Sigmoid colon (tissue), 4 donors: ENCODE measurements at regions not wholly inside any gene's neighbourhood (a gene's known extent, or its start where the extent isn't known, plus 50 kb on each side); places are given as distances from the start of the nearest gene placed in this dataset.

Experiments used
- EP300 ChIP-seq, 4 donors: sonication (generic); formaldehyde crosslinking; IDR thresholded peaks; one replicate each; pipeline ENCODE4 v1.6.1; 2017; ENCODE audit warnings: antibody characterized with exemption in 4 of 4
- POLR2A ChIP-seq, 2 donors: fragments of 450-650 bp; IDR thresholded peaks; one replicate each; pipeline ENCODE4 v1.6.1; 2016; ENCODE audit warnings: antibody characterized with exemption in 2 of 2, mild to moderate bottlenecking in 2 of 2, moderate library complexity in 2 of 2
- POLR2AphosphoS5 ChIP-seq, 4 donors: sonication (generic); formaldehyde crosslinking; IDR thresholded peaks; one replicate each; pipeline ENCODE4 v1.6.1; 2017; ENCODE audit warnings: antibody characterized with exemption in 4 of 4
- TF ChIP-seq, protein P1 (sequence below), 4 experiments: fragments of 450-650 bp in 3 of 4; fragments of 200-600 bp in 1 of 4; IDR thresholded peaks; one replicate each; pipeline ENCODE4 v1.5.1; 2016 to 2019; ENCODE audit warnings: antibody characterized with exemption in 4 of 4, mild to moderate bottlenecking in 3 of 4, moderate library complexity in 2 of 4

DNA sequence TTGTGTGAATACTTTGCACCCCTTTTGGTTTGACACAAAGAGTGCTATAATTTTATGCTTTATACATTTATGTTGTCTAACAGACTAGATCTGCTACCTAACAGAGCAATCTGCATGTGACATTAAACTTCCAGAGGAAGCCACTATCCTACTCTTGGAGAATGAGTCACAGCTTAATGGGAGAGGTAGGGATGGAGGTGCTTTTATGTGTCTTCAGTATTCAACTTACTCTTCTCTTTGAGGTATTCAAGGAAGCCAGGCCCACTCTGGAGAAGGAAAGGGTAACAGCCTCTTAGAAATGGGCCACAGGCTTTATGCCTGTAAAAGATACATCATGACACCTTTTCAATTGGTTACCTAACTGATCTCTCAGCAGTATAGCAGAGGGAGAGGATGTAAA, 85.8 kb upstream of the NEUROD1 start:
- no peak for TF ChIP-seq POLR2A (IDR thresholded peaks at IDR 0.05)
- TF ChIP-seq, protein P1, sequence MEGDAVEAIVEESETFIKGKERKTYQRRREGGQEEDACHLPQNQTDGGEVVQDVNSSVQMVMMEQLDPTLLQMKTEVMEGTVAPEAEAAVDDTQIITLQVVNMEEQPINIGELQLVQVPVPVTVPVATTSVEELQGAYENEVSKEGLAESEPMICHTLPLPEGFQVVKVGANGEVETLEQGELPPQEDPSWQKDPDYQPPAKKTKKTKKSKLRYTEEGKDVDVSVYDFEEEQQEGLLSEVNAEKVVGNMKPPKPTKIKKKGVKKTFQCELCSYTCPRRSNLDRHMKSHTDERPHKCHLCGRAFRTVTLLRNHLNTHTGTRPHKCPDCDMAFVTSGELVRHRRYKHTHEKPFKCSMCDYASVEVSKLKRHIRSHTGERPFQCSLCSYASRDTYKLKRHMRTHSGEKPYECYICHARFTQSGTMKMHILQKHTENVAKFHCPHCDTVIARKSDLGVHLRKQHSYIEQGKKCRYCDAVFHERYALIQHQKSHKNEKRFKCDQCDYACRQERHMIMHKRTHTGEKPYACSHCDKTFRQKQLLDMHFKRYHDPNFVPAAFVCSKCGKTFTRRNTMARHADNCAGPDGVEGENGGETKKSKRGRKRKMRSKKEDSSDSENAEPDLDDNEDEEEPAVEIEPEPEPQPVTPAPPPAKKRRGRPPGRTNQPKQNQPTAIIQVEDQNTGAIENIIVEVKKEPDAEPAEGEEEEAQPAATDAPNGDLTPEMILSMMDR (IDR thresholded peaks at IDR 0.05) = no peak
- TF ChIP-seq POLR2AphosphoS5 (IDR thresholded peaks at IDR 0.05) = no peak
- no peak for TF ChIP-seq EP300 (IDR thresholded peaks at IDR 0.05)
